Keratinocyte (primary cell): ENCODE measurements at regions not wholly inside any gene's neighbourhood (a gene's known extent, or its start where the extent isn't known, plus 50 kb on each side); places are given as distances from the start of the nearest gene placed in this dataset.

ENCODE experiments used
- DNase-seq: peaks from one replicate; pipeline ENCODE4 v3.0.0-alpha.2; 2011; ENCODE audit warnings: low read depth, missing footprints, low spot score
- FAIRE-seq: peaks from 2 replicates; lab custom pipeline; 2011; peaks lifted over from hg19 to GRCh38; lab: Jason Lieb, UNC
- H2AFZ ChIP-seq: 2 replicates; pipeline ENCODE4 v1.6.0; 2012; ENCODE audit warnings: low read length, control low read depth, inconsistent platforms; ENCODE audit not compliant: control insufficient read depth
- H3K27ac ChIP-seq: 2 replicates; pipeline ENCODE4 v1.5.1; 2011; ENCODE audit warnings: low read length; ENCODE audit not compliant: control insufficient read depth, insufficient read depth
- H3K27me3 ChIP-seq: 3 replicates; pipeline ENCODE4 v1.6.0; 2011; ENCODE audit warnings: low read length; ENCODE audit not compliant: control insufficient read depth, insufficient read depth; ENCODE audit errors: extremely low read depth
- H3K36me3 ChIP-seq, 2 experiments: 2 replicates in 1 of 2; 3 replicates in 1 of 2; pipeline ENCODE4 v1.5.1; 2011; ENCODE audit warnings: low read length in 2 of 2, mild to moderate bottlenecking in 1 of 2; ENCODE audit not compliant: control insufficient read depth in 2 of 2, insufficient read depth in 2 of 2; ENCODE audit errors: extremely low read depth in 1 of 2
- H3K4me1 ChIP-seq: 3 replicates; pipeline ENCODE4 v1.5.1; 2011; ENCODE audit warnings: low read length; ENCODE audit not compliant: control insufficient read depth, insufficient read depth; ENCODE audit errors: extremely low read depth
- H3K4me2 ChIP-seq: 3 replicates; pipeline ENCODE4 v1.6.0; 2011; ENCODE audit warnings: low read depth, low read length; ENCODE audit not compliant: control insufficient read depth, insufficient read depth; ENCODE audit errors: extremely low read depth
- H3K4me3 ChIP-seq, 3 experiments: fragments of 200-600 bp in 1 of 3; sonication (generic) in 1 of 3; 2 replicates in 2 of 3; 3 replicates in 1 of 3; pipeline ENCODE4 v1.5.1; 2011 to 2016; ENCODE audit warnings: low read length in 3 of 3, mild to moderate bottlenecking in 3 of 3, control low read depth in 2 of 3, inconsistent platforms in 1 of 3, low read depth in 1 of 3, mixed read lengths in 1 of 3, mixed run types in 1 of 3, moderate library complexity in 1 of 3; ENCODE audit not compliant: control insufficient read depth in 2 of 3, insufficient read depth in 2 of 3; ENCODE audit errors: extremely low read depth in 1 of 3
- H3K79me2 ChIP-seq: 2 replicates; pipeline ENCODE4 v1.6.0; 2012; ENCODE audit warnings: low read length; ENCODE audit not compliant: control insufficient read depth, insufficient read depth
- H3K9ac ChIP-seq: 3 replicates; pipeline ENCODE4 v1.6.0; 2011; ENCODE audit warnings: low read length; ENCODE audit not compliant: control insufficient read depth, insufficient read depth; ENCODE audit errors: extremely low read depth
- H3K9me1 ChIP-seq: 3 replicates; pipeline ENCODE4 v1.6.0; 2011; ENCODE audit warnings: low read length; ENCODE audit not compliant: control insufficient read depth, insufficient read depth; ENCODE audit errors: extremely low read depth
- H3K9me3 ChIP-seq: 2 replicates; pipeline ENCODE4 v1.5.1; 2012; ENCODE audit warnings: low read depth, low read length; ENCODE audit not compliant: control insufficient read depth
- H4K20me1 ChIP-seq: 3 replicates; pipeline ENCODE4 v1.6.0; 2011; ENCODE audit warnings: low read length; ENCODE audit not compliant: control insufficient read depth, insufficient read depth; ENCODE audit errors: extremely low read depth
- EZH2 ChIP-seq: IDR thresholded peaks from one replicate; pipeline ENCODE4 v1.6.1; 2012; ENCODE audit warnings: inconsistent platforms, mild to moderate bottlenecking, low read length, moderate library complexity
- dilution Hi-C: fragments of 300-500 bp; cut with MboI; formaldehyde crosslinking; loops from one replicate; pipeline ENCODE4 v1.7.0; 2020; ENCODE audit warnings: low sequenced_read_pairs; ENCODE audit not compliant: extremely low pct_ligation_motif_present
- TF ChIP-seq, protein P1 (sequence below), 3 experiments: IDR thresholded peaks in 1 of 3; conservative IDR thresholded peaks in 1 of 3; optimal IDR thresholded peaks in 1 of 3; 2 replicates in 2 of 3; 3 replicates in 1 of 3; pipeline versions ENCODE3 to v1.5.1; 2011; ENCODE audit warnings: low read length in 3 of 3, mild to moderate bottlenecking in 3 of 3, moderate library complexity in 2 of 3, control low read depth in 1 of 3, inconsistent platforms in 1 of 3; ENCODE audit not compliant: insufficient read depth in 2 of 3; ENCODE audit errors: extremely low read depth in 1 of 3

DNA sequence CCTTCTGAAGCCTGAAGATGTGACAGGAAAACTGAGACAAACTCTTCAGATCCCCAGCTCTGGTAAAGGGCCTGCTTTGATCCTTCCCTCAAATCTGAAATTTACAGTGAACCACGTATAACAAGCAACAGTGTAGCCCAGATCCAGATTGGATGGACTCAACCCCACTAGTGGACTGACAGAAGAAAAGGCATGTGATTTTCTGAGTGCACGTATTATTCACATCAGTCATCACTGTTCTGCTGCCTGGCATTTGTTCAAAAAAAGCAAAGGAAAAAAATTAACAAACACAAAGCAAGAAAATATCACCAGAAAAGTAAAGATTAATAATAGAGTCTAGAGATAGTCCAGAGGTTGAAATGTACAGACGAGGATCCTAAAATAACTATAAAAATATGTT is 87.6 kb downstream of the CYRIA start:
- H3K4me3 ChIP-seq: no peak overlapping the region
- H3K27me3 ChIP-seq: no peaks in the 10 kb centered on the region
- FAIRE-seq (no peak), DNase-seq (no peak)
- H3K9ac ChIP-seq: no peak overlapping the region
- H3K79me2 ChIP-seq: no peaks in the 10 kb centered on the region
- H4K20me1 ChIP-seq: no peaks in the 10 kb centered on the region
- dilution Hi-C loops: no loop called here
- H3K4me1 ChIP-seq: no peaks in the 10 kb centered on the region
- TF ChIP-seq, protein P1, sequence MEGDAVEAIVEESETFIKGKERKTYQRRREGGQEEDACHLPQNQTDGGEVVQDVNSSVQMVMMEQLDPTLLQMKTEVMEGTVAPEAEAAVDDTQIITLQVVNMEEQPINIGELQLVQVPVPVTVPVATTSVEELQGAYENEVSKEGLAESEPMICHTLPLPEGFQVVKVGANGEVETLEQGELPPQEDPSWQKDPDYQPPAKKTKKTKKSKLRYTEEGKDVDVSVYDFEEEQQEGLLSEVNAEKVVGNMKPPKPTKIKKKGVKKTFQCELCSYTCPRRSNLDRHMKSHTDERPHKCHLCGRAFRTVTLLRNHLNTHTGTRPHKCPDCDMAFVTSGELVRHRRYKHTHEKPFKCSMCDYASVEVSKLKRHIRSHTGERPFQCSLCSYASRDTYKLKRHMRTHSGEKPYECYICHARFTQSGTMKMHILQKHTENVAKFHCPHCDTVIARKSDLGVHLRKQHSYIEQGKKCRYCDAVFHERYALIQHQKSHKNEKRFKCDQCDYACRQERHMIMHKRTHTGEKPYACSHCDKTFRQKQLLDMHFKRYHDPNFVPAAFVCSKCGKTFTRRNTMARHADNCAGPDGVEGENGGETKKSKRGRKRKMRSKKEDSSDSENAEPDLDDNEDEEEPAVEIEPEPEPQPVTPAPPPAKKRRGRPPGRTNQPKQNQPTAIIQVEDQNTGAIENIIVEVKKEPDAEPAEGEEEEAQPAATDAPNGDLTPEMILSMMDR (optimal IDR thresholded peaks at IDR 0.05 in 1 of 3, IDR thresholded peaks at IDR 0.05 in 1 of 3, conservative IDR thresholded peaks at IDR 0.05 in 1 of 3; ENCODE audit: extremely low read depth in 1 of 3, insufficient read depth in 2 of 3, low read length in 3 of 3): no peak
- no peak for TF ChIP-seq EZH2
- no peaks in the 10 kb centered on the region for H3K9me3 ChIP-seq
- no peaks in the 10 kb centered on the region for H3K36me3 ChIP-seq
- no peak overlapping the region for H2AFZ ChIP-seq
- no peaks in the 10 kb centered on the region for H3K9me1 ChIP-seq
- H3K4me2 ChIP-seq: no peak overlapping the region
- no peak overlapping the region for H3K27ac ChIP-seq

DNA sequence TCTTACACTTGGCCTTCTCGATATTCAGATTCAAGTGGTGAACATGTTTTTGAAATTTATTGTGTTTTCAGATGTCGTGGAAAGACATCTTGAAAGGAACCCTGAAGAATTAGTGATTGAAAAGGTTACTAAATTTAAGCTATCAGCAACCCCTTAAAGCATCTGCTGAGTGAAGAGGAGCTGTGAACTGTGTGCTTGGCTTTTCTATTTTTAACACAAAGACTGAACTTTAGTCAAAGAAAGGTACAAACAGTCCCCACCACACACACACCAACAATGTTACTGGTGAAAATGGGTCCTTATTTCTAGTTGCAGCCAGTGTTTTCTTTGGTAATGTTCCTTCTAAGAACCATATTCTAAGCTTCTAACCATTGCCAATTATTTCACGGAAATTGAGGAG is 95.1 kb downstream of the CYRIA start:
- no peak overlapping the region for H2AFZ ChIP-seq
- no peak for FAIRE-seq

More for the DNA sequence above, 95.1 kb downstream of the CYRIA start:
- no peaks in the 10 kb centered on the region for H3K79me2 ChIP-seq
- no peaks in the 10 kb centered on the region for H3K4me1 ChIP-seq
- no peaks in the 10 kb centered on the region for H4K20me1 ChIP-seq
- no peaks in the 10 kb centered on the region for H3K9me3 ChIP-seq
- dilution Hi-C loops: no loop called here
- H3K27ac ChIP-seq: no peak overlapping the region
- H3K4me2 ChIP-seq: no peak overlapping the region
- no peaks in the 10 kb centered on the region for H3K9me1 ChIP-seq
- DNase-seq: no peak
- no peak overlapping the region for H3K4me3 ChIP-seq
- H3K27me3 ChIP-seq: no peaks in the 10 kb centered on the region
- TF ChIP-seq, protein P1 (optimal IDR thresholded peaks at IDR 0.05 in 1 of 3, IDR thresholded peaks at IDR 0.05 in 1 of 3, conservative IDR thresholded peaks at IDR 0.05 in 1 of 3; ENCODE audit: extremely low read depth in 1 of 3, insufficient read depth in 2 of 3, low read length in 3 of 3): no peak
- TF ChIP-seq EZH2: no peak
- H3K9ac ChIP-seq: no peak overlapping the region
- H3K36me3 ChIP-seq: no peaks in the 10 kb centered on the region
